CD4-positive, alpha-beta T cell treated with Interleukin-2 at 100 ng/mL for 4 hours (primary cell): ENCODE measurements at regions not wholly inside any gene's neighbourhood (a gene's known extent, or its start where the extent isn't known, plus 50 kb on each side); places are given as distances from the start of the nearest gene placed in this dataset.

Experiments used
- DNase-seq: peaks from one replicate; pipeline ENCODE4 v3.0.0-alpha.2; 2020; ENCODE audit warnings: low spot score

DNA sequence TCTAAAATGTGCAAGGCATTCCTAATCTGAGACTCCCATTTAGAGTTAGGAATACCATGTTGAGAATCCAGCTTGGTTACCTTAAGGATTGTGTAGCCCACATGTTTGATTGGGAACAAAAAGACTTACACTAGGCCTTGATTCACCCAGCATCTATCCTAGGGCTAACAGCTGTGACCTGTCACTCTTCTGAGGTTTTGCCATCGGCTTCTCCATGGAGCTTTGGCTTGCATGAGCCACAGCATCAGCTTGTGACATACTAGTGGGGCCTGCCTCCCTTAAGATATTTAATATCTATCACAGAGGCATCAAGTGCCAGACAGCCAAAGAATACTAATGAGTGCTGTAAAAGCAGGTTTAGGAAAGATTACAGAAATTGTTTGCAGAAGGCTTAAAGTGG, 241.3 kb upstream of the UBE2E3 start:
- DNase-seq = no peak

DNA sequence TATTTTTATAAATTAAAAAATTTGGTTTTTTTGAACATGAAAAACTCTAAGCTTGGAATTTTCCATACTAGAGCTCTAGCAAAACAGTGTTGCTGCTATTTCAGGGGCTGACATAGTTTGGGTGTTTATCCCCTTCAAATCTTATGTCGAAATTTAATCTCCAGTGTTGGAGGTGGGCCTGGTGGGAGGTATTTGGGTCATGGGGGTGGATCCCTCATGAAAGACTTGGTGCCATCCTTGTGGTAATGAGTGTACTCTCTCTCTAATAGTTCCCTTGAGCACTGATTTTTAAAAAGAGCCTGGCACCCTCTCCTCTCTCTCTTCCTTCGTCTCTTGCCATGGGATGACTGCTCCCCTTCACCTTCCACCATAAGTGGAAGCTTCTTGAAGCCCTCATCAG, 244.6 kb upstream of the UBE2E3 start:
- no peak for DNase-seq

DNA sequence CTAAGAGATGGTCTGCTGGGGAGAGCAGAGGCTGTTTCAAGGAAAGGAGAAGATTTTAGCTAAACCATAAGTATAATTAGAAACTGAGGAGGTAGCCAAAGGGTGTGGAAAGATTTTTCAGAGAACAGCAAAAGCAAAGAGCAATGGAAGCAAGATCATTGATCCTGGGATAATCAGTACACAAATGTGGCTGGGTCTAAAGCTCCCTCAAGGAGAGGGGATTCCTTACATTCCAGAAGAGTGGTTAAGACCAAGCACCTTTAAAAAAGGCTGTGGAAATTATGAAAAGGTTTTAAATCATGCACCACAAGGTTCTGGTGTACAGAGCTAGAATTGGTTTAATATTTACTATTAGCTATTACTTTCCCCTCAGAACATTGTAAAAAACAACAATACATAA, 246.0 kb upstream of the UBE2E3 start:
- no peak for DNase-seq

DNA sequence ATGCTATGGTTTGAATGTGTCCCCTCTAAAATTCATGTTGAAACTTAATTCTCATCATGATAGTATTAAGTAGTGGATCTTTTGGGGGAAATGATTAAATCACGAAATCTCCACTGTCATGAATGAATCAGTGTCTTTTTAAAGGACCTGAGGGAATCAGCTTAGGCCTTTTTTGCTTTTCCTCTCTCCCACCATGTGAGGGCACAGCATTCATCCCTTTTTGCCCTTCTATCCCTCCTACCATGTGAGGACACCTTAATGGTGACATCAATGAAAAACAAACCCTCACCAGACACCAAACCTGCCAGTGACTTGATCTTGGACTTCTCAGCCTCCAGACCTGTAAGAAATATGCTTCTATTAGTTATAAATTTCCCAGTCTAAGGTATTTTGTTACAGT, 247.1 kb upstream of the UBE2E3 start:
- no peak for DNase-seq

DNA sequence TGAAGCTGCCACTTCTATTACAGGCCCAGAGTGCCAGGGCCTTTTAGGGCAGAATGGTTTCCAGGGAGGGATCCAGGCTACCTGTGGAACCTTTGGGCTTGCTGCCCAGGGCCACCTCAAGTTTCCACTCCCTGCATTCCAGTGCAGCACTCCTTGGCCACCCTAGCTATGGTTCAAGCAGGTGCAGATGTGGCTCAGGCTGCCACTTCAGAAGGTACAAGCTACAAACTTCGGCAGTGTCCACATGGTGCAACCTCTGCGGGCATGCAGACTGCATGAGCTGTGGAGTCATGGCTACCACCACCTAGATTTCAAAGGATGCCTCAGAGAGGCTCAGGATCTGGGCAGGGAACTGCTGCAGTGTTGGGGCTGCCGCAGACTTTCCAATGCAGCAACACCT, 248.1 kb upstream of the UBE2E3 start:
- no peak for DNase-seq

DNA sequence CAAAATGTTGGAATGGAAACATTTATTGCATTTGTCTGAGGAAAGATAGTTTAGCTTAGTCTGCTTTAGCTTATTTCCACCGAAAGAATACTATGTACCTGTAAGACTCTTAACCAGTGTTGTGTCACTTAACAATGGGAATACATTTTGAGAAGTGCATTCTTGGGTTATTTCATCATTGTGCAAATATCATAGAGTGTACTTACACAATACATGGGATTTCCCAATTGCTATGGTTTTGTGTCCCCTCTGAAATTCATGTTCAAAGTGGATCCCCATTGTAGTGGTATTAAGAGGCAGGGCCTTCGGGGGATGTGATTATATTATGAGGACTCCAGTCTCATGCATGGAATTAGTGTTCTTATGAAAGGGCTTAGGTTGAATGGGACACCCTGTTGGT, 249.4 kb upstream of the UBE2E3 start:
- DNase-seq = no peak

DNA sequence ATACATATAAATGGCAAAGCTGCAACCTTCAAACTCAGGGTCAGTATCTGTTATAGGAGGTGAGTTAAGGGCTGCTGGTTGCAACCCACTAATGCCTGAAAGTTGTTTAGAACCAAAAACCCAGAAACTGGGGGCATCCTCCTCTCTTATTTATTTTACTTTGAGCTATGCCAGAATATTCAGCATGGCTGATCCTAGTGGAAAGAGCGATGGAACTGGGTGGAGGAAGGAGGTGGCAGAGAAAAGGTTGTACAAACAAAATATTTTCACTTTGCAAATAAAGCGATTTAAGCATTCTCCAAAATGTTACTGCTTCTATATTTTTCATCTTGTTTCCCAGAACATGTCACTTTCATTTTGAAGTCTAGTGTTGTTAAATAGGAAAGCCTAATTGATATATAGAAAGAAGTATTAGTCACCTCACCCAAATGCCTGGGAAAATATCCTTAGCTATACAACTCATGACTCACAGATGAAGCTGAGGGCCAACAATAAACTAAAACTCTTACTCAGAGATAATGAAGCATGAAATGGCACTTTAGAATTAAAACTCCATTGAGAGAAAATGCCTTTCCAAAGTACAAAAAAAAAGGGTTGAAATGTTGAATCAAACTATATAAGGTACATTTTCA, 251.4 kb upstream of the UBE2E3 start:
- no peak for DNase-seq

DNA sequence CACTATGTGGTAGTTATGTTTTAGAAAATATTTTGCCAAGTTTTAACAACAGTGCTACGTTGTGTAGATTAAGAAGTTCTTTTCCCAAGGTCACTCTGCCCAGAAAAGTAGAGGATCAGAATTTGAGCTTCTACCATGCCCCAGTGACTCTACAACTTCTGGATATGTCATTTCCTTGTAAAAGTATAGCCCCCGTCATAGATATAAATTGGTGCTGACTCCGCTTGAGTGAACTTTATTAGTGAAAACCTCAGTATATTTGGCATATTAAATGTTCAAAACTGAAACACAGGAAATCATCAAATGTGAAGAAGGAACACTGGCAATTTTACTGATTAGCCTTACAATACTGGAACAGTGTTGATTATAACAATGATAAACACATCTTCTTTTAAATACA, 256.7 kb upstream of the UBE2E3 start:
- no peak for DNase-seq

DNA sequence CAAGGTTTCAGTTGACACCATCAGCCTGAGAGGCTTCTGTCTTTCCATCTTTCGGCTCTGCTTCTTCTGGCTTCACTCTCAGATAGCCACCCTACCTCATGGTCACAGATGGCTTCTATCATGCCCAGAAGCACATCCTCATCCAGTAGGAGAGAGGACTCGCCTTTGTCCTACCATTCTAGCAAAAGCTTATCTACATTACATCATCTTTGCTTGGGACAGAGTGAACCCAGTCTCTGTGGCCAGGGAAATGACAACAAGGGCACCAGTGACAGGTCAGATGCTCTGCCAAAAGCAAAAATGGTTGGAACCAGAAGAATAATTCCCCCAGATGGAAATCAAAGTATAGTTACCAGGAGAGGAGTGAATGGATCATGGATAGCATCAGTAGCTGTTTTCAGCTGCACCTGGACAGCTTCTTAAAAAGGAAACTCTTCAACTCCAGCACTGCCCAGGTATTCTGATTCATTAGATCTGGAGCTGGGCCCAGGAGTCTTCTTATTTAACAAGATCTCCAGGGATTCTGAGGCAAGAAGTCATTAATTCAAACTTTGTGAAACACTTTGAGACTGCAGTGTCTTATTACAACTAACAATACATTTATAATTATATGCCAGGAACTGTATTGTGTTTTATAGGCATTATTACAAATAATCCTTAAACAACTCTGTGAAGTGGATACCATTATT, 257.7 kb upstream of the UBE2E3 start:
- no peak for DNase-seq

DNA sequence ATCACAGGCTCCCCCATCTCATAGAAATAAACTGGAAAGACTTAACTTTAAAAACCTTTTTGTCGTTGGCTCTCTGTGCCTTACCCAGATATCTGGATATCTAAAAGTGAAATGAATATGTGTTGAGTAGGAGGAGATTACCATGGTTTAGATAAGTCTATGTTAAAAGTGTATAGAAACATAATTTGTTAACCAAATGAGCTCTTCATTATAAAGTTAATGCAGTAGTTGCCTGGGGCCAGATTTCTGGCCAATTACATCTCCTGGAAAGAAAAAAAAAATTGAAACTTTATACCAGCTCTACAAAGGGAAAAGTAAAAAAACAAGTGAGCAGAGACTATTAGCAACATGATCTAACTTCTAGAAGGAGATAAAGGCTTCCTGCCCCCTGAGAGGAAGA, 259.6 kb upstream of the UBE2E3 start:
- no peak for DNase-seq

DNA sequence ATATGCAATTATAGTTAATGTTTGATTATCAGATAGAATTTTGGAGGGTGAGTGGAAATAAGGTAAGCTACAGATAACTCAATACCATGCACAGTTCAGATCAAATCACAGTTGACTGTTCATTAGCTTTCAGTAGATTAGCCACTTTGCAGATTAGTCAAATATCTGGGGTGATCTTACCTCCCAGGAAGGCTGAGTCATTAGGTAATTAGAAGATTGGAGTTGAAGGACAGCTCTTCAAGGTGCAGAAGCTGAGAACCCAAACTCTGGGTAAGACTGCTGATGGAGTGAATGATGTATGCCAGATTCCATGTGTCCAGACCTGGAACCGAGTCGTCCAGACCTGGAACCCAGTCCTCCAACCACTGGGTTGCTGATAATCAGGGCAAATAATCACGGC, 262.8 kb upstream of the UBE2E3 start:
- no peak for DNase-seq

DNA sequence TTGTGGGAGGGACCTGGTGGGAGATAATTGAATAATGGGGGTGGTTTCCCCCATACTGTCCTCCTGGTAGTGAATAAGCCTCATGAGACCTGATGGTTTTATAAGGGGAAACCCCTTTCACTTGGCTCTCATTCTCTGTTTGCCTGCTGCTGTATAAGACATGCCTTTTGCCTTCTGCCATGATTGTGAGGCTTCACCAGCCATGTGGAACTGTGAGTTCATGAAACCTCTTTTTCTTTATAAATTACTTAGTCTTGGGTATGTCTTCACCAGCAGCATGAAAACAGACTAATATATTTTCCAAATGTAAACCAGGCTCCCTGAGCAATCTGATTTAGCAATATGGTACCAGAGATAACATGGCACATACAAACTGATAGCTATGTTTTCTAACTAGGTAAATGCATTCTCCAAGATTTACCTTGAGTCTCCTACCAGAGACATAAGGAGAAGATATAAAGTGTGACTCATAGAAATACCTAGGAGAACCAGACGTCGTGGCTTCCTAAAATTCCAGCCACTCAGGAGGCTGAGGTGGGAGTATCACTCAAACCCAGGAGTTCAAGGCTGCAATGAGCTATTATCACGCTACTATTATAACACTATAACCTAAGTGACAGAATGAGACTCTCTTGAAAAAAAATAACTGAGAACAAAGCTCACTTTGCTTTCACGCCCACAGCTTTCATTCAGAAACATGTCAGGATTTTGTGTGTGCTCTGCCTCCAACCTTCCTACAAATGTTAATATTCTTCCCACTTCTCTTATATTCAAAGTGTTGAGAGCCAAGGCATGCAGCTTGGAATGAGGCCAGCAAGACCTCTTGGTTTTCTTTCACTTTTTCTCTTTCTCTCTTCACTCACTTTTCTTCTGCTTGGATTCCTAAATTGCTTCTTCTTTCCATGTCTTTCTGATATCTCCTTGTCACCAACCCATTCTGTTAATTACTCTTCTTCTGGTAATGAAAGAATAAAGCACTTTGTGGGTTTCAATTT, 263.9 kb upstream of the UBE2E3 start:
- no peak for DNase-seq

DNA sequence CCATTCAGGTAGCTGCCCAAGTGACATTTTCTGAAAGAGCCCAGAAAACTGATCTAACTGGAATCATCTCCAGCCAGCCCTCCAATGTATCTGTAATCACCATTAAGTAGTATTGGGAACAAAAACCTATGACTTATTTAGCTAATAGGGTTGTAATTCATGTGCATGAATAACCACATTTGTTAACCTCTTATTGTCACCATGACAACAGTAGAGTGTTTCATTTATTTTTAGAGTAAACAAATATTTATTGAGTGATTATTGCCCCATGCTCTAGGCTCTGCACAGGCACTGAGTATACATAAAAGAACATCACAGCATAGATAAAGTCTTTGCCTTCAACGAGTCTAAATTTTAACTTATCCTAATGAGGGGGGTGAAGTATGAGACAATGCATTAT, 265.4 kb upstream of the UBE2E3 start:
- no peak for DNase-seq

DNA sequence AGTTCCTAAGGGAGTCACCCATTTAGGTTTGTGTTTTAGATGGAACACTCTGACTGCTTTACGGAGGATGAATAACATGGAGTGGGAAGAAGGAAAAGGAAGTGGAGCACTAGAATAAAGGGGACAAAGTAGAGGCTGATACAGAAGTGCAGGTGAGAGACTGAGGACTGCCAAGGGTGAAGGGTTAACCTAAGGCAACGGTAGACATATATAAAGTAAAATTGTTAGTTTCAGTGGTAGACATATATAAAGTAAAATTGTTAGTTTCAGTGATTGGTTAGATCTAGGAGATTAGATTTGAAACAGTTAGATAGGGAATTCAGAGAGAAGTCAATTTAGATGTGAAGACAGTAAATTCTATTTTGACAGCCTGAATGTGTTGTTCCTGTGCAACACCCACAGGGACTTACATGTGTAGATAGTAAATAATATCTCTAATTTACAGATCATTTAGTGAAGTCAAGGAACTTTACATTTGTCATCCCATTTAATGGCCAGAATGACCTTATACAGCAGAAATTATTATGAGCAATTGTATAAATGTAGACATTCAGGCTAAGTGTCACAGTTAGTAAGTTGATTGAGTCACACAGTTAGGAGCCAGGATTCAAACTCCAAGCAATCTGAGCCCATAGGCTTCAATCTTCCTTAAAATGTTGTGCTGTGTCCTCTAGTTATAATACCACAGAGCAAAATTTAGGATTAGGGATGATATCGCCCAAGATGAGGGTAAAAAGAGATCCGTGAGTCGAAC, 270.8 kb upstream of the UBE2E3 start:
- no peak for DNase-seq

DNA sequence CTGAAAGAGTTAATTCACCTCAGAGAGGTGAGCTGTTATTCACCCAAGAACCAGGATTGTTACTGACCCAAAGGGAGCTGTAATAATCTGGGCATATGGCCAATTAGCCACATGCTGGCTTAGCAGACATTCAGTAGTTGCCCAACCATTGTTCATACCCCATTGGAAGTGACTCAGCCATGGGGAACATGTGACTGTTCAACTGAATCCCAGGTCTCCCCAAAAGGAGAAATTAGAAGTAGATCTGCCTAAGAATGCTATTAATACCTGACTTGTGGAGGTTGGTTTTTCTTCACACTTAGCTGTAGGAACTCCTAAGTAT, 272.6 kb upstream of the UBE2E3 start:
- DNase-seq = no peak

DNA sequence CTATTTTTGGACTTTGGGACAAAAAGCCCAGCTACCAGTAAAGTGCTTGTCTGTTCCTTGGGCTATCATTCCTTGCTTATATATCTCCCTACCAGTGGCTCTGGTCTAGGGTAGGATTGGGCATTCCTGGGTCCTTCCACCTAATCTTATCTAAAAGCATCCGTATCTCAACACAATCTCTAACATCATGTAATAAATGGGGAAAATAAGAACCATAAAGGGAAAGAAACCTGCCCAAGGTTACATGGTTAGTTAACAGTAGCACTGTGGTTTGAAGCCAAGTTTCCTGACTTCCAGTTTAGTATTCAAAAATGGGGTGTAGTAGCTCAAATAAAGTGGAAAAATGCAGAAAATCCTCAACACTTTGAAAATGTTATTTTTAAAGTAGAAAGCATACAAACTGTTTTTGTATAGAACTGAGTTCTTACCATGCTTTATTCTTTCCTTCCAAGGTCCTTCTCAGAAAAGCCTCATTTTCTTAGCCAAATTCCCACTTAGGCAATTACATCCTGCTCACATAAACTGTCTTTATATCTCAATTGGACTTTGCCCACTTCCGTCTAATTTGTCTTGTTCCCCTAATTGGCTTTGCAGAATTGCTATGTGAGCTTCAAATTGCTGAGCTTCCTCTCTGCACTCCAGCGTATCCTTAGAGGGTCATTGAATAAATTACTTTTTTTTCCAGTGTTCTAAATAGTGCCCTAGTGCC, 273.1 kb upstream of the UBE2E3 start:
- DNase-seq = no peak

DNA sequence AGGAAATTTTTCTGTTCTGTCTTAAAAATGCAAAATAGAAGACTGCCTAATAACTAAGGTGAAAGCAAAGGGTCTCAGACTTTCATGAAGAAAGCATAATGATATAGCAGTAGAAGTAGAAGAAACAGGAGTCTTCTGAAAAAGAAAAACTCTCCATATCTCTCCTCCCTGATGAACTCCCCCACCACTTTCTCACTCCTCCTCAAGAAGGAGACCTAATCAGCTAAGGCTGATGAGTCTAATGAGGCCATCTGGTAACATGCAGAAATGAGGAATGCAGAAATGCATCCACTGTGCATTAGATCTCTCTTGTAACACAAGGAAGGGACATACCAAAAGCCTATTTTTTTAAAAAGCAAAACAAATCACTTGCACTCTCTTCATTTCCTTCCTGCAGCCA, 273.7 kb upstream of the UBE2E3 start:
- DNase-seq = no peak

DNA sequence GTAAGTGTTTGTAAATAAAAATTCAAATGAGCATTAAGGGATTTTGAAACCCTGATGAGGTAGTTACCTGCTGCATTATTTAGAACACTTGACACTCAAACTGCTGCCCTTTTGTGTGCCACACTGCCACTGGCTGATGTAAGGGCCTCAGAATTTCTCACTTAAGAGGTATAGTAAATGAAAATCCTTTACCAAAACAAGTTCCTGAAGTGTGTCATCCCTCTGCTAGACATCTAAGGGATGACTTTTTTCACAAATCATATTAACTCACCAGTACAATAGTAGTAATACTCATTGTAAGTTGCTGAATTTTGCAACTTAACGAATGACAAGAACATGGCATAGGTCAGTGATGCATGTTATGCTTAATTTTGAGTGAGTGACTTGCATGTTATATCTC, 274.9 kb upstream of the UBE2E3 start:
- no peak for DNase-seq

DNA sequence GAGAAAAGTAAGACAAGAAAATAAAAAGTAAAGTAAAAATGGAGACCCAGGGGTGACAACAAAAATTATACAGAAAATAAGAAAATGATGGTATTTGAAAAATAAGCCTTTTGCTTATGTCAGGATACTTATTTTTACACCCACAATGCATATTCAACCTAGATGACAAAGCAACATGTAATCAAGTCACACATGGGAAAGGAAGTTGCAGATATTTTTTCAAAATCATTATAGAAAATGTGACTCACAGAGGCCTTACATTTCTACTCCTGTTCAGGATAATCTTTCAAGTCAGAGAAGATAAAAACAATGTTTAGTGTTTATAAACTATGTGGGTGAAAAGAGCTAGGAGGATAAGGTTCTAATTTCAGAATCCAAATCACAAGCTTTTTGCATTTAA, 275.3 kb upstream of the UBE2E3 start:
- no peak for DNase-seq

DNA sequence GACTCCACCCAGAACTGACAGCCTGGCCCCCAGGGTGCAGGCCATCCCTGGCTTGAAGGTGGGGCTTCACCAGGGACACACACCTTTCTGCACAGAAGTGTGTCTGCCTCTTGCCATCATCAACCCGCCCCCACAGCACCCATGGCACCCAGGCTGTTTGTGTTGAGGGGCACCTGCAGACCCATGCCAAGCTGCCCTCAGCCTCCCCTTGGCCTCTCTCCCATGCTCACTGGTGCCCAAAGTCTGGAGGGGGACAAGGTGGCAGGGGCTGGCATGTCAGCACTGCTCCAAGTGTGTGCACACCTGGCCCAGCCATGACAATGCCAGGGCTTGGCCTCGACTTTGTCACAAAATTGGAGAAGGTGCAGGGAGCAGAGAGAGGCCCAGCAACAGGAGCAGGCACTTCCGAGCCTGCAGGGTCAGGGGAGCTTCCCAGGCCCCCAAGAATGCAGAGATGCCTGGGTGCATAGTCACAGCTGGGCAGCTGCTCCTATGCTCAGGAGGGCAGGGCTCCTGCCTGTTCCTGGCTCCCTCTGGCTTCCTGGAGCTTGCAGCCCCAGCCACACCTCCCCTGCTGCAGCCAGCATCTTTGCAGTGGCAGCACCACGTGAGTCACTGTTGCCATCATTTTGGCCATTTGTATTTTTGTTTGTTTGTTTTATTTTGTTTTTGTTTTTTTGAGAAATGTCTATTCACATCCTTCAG, 280.6 kb upstream of the UBE2E3 start:
- no peak for DNase-seq

DNA sequence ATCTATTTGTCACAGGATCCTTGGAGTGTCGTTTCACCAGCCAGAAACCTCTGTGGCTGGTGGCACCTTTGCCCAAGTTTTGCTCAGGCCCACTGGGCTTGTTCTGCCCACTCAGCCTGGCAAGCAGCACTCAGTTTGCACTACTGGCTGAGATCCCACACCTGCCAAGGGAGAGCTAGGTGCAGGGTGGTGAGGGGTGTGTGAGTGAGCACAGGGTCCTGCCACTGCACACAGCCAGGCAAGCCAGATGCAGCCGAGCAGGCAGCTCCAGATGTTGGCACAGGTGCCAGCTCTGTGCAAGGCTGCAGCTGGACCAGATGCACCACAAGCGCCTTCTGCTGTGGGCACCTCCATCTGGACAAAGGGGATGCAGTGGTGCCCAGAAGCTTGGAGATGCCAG, 281.7 kb upstream of the UBE2E3 start:
- no peak for DNase-seq
